HG02938 (cell line): ENCODE measurements at regions not wholly inside any gene's neighbourhood (a gene's known extent, or its start where the extent isn't known, plus 50 kb on each side); places are given as distances from the start of the nearest gene placed in this dataset.
"Not testable (repeated sequence)": the region's sequence is repeated elsewhere in the genome, so short reads cannot be mapped to it uniquely, and the experiment has no call there.

Experiments used
- ATAC-seq: cut with Tn5 transposase; IDR thresholded peaks from one replicate; pipeline ENCODE4 v1.9.1; 2021; ENCODE audit warnings: mild to moderate bottlenecking, moderate library complexity; ENCODE audit not compliant: unreplicated experiment

- no peak for ATAC-seq
Measured at GRCh38 chr5:60445921-60446320, 254.0 kb downstream of the DEPDC1B start.

- no peak for ATAC-seq
Measured at GRCh38 chr5:60445427-60445826, 254.5 kb downstream of the DEPDC1B start.

GRCh38 chr5:60444661-60445360, 255.2 kb downstream of the DEPDC1B start:
- ATAC-seq = no peak

- no peak for ATAC-seq
Measured at GRCh38 chr5:60439552-60439951, 260.4 kb downstream of the DEPDC1B start.

- ATAC-seq = no peak
Measured at GRCh38 chr5:60437308-60437707, 262.7 kb downstream of the DEPDC1B start.

GRCh38 chr5:60436518-60436917, 263.4 kb downstream of the DEPDC1B start:
- ATAC-seq = no peak

GRCh38 chr5:60435808-60436207, 264.2 kb downstream of the DEPDC1B start:
- ATAC-seq = no peak

- not testable (repeated sequence) for ATAC-seq
Measured at GRCh38 chr5:60426189-60426588, 273.8 kb downstream of the DEPDC1B start.

GRCh38 chr5:60420773-60421172, 279.2 kb downstream of the DEPDC1B start:
- ATAC-seq = not testable (repeated sequence)

- ATAC-seq = no peak
Measured at GRCh38 chr5:60417500-60418181, 282.3 kb downstream of the DEPDC1B start.

- no peak for ATAC-seq
Measured at GRCh38 chr5:60415443-60415842, 284.5 kb downstream of the DEPDC1B start.

GRCh38 chr5:60410427-60410826, 289.5 kb downstream of the DEPDC1B start:
- ATAC-seq = no peak

- no peak for ATAC-seq
Measured at GRCh38 chr5:60404171-60404570, 295.8 kb downstream of the DEPDC1B start.

- no peak for ATAC-seq
Measured at GRCh38 chr5:60403343-60404006, 296.5 kb downstream of the DEPDC1B start.

GRCh38 chr5:60402161-60402785, 297.7 kb downstream of the DEPDC1B start:
- no peak for ATAC-seq

- no peak for ATAC-seq
Measured at GRCh38 chr5:60401526-60401925, 298.4 kb downstream of the DEPDC1B start.

GRCh38 chr5:60399507-60399906, 300.5 kb downstream of the DEPDC1B start:
- ATAC-seq = no peak

GRCh38 chr5:60395712-60396329, 304.1 kb downstream of the DEPDC1B start:
- no peak for ATAC-seq

GRCh38 chr5:60387051-60387440, 312.9 kb downstream of the DEPDC1B start:
- no peak for ATAC-seq

GRCh38 chr5:60386436-60387050, 313.4 kb downstream of the DEPDC1B start:
- ATAC-seq = no peak

GRCh38 chr5:60382716-60383115, 317.2 kb downstream of the DEPDC1B start:
- no peak for ATAC-seq
